GM10266 (cell line): ENCODE measurements at regions not wholly inside any gene's neighbourhood (a gene's known extent, or its start where the extent isn't known, plus 50 kb on each side); places are given as distances from the start of the nearest gene placed in this dataset.

ENCODE experiments used
- DNase-seq: peaks from one replicate; pipeline ENCODE4 v3.0.0; 2012; ENCODE audit errors: extremely low spot score
- TF ChIP-seq, protein P1 (sequence below): IDR thresholded peaks from 2 replicates; pipeline ENCODE4 v1.5.1; 2012; ENCODE audit warnings: mild to moderate bottlenecking, low read depth; ENCODE audit not compliant: control insufficient read depth, insufficient read depth; ENCODE audit errors: missing control alignments

DNA sequence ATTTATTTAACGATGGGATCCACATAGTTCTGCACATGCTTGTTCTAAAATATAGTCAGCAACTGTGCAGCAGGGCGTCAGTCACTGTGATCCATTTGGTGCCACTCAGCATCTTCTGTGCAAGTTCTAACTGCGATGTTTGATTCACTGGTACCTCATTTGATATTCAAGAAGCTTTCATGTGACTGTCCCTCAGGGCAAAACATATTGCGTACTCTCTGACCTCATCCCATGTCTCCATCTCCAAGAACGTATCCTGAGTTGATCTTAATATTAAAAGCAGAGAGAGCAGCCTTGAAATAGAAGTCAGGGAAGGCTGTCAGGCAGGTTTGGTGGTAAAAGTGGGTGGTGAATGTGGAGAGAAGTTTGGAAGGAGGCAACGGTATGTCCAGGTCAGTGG lies 116.5 kb upstream of the ATP10B start:
- TF ChIP-seq, protein P1, sequence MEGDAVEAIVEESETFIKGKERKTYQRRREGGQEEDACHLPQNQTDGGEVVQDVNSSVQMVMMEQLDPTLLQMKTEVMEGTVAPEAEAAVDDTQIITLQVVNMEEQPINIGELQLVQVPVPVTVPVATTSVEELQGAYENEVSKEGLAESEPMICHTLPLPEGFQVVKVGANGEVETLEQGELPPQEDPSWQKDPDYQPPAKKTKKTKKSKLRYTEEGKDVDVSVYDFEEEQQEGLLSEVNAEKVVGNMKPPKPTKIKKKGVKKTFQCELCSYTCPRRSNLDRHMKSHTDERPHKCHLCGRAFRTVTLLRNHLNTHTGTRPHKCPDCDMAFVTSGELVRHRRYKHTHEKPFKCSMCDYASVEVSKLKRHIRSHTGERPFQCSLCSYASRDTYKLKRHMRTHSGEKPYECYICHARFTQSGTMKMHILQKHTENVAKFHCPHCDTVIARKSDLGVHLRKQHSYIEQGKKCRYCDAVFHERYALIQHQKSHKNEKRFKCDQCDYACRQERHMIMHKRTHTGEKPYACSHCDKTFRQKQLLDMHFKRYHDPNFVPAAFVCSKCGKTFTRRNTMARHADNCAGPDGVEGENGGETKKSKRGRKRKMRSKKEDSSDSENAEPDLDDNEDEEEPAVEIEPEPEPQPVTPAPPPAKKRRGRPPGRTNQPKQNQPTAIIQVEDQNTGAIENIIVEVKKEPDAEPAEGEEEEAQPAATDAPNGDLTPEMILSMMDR = no peak
- no peak for DNase-seq

DNA sequence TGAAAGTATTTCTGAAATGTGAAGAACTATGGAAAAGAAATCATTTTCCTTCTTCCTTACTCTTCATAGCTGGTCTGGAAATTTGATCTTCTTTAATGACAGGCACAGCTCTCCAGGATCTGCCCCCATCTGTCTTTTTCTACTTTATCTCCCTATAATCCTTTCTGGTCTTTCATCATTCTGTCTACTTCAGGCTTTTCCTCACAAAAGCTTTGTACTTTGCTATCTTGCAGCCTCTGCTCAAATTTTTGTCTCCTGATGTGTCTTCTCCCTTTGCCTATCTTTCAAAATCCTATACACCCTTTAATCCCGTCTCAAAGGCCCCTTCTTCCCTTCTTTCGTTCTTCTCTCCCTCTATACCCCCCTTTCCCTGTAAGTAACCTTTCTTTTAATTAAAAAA lies 114.9 kb upstream of the ATP10B start:
- DNase-seq = no peak
- TF ChIP-seq, protein P1 = no peak

DNA sequence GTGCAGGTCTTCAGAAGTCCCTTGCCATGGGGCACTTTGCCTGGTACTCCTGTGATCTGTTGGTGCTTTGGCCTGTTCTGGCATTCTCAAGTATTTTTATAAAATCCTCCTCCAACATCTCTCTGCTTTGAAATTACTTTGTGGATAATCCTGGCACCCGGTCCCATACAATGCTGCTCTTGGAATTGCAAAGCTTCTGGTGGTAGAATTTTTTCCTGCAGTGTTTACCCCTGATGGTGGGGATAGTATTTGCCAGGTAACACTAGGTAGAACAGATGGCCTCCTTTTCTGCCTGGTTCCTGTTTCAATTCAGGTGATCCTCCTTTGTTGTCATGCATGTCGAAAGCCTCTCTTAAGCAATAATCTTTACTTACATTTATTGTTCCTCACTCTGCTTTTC lies 109.8 kb upstream of the ATP10B start:
- DNase-seq = no peak

DNA sequence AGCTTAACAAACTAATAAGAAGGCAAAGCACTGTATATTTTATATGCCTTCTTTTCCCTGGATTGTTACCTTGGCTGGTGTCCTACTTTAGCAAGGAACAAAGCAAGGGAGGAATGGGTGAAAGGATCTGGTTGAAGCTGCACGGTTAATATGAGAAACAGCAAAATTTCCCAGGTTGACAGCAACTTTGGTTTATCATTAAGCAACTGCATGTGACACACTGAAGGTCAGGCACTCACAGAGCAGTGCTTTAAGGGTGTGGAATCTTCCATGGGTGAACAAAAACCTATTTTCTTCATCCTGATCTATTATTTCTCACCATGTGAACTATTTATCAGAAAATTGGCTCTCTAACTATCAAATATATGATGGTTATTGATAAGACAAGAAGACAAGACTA lies 109.0 kb upstream of the ATP10B start:
- TF ChIP-seq, protein P1 = no peak

More for the DNA sequence above, 109.8 kb upstream of the ATP10B start:
- TF ChIP-seq, protein P1 = no peak

DNA sequence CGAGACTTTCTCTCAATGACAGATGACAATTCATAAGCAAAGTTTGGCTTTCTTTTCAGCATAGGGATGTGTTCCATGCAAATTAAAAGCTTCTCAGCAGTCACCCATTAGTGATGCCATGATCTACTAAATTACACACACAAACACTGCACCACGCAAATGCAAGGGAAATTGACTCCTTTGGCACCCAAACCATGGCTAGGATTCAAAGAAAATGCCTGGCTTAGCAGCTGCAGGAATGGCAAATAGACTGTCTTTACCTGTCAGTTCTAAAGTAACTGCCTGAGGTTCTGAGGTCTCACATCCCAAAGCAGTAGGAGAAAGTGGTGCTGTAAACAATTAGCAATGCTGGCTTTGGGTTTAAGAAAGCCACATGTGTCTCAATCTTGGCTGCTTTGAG lies 108.6 kb upstream of the ATP10B start:
- DNase-seq = no peak
- TF ChIP-seq, protein P1 = no peak

More for the DNA sequence above, 109.0 kb upstream of the ATP10B start:
- DNase-seq = no peak

DNA sequence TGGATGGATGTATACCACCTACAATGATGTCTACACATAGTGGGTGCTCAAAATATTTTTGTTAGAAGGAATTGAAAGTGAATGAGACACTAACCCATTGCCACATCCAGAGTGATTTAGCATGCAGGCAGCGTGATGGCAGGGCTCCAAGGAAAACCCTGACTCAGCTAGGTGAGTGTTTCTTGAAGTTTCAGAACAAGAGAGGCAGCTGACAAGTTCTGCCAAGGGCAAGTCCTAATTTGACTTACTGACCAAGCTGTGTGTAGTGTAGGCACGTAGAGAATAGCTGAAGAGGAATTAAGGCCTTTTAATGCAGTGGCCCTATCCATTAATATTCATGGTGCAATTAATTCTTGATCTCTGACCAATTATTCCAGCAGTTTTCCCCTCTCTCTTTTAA lies 107.8 kb upstream of the ATP10B start:
- TF ChIP-seq, protein P1 = no peak
- DNase-seq = no peak

DNA sequence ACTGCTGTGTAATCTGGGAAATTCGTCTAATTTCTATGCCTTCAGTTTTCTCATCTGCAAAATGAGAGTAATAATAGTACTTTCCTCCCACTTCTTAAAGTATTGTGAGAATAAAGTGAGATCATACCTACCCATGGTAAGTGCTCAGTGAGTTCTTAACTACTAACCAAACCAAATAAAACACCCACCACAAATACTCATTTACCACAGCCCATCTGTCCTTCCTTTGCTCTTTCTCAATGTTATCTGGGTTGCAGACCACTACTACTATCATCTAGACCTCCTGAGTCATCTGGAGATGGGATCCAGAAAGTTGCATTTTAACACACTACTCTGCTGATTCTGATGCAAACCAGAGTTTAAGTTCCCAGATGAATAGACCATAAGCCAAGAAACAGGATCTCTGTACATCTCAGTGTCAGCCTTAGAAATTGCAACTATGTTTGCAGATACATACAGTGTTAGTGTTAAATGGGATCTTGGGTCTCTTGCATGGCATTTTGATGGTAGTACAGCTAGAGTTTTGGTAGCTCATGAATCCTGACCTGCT lies 105.4 kb upstream of the ATP10B start:
- no peak for DNase-seq
- TF ChIP-seq, protein P1 = no peak
